ENCODE measurements at regions not wholly inside any gene's neighbourhood (a gene's known extent, or its start where the extent isn't known, plus 50 kb on each side); places are given as distances from the start of the nearest gene placed in this dataset.

- no peak for ATAC-seq
- TF ChIP-seq CSRNP3 (CRISPR knock-in tag; IDR thresholded peaks at IDR 0.05): no peak
- no peak for TF ChIP-seq ARNTL (CRISPR knock-in tag; IDR thresholded peaks at IDR 0.05; ENCODE audit: borderline replicate concordance, low read depth)
- TF ChIP-seq ZNF70 (CRISPR knock-in tag; IDR thresholded peaks at IDR 0.05): no peak
- TF ChIP-seq BACH2 (CRISPR knock-in tag; IDR thresholded peaks at IDR 0.05; ENCODE audit: borderline replicate concordance): no peak
Measured at GRCh38 chr1:38577937-38578270, 281.7 kb downstream of the RRAGC start.

GRCh38 chr1:38577385-38577784 lies 282.2 kb downstream of the RRAGC start:
- ATAC-seq: no peak
- TF ChIP-seq OSR1 (CRISPR knock-in tag; IDR thresholded peaks at IDR 0.05) (no peak), TOX (CRISPR knock-in tag; IDR thresholded peaks at IDR 0.05; ENCODE audit: borderline replicate concordance) (no peak), ZNF70 (CRISPR knock-in tag; IDR thresholded peaks at IDR 0.05) (no peak), ZC3H10 (CRISPR knock-in tag; IDR thresholded peaks at IDR 0.05) (no peak), TSHZ2 (CRISPR knock-in tag; IDR thresholded peaks at IDR 0.05) (no peak), RARB (CRISPR knock-in tag; IDR thresholded peaks at IDR 0.05) (no peak), BACH2 (CRISPR knock-in tag; IDR thresholded peaks at IDR 0.05; ENCODE audit: borderline replicate concordance) (no peak), PATZ1 (CRISPR knock-in tag; IDR thresholded peaks at IDR 0.05; ENCODE audit: borderline replicate concordance) (no peak), CSDC2 (CRISPR knock-in tag; IDR thresholded peaks at IDR 0.05) (no peak), ZFP30 (CRISPR knock-in tag; IDR thresholded peaks at IDR 0.05) (no peak), TCF4 (CRISPR knock-in tag; IDR thresholded peaks at IDR 0.05; ENCODE audit: borderline replicate concordance) (no peak), CREB5 (CRISPR knock-in tag; IDR thresholded peaks at IDR 0.05; ENCODE audit: low read depth) (no peak), ARNTL (CRISPR knock-in tag; IDR thresholded peaks at IDR 0.05; ENCODE audit: borderline replicate concordance, low read depth) (no peak), ZFP3 (CRISPR knock-in tag; IDR thresholded peaks at IDR 0.05) (no peak), PPARA (CRISPR knock-in tag; IDR thresholded peaks at IDR 0.05; ENCODE audit: borderline replicate concordance) (no peak), ISL1 (CRISPR knock-in tag; IDR thresholded peaks at IDR 0.05) (no peak)

GRCh38 chr1:38576241-38576640 lies 283.3 kb downstream of the RRAGC start:
- no peak for ATAC-seq
- TF ChIP-seq PPARA (CRISPR knock-in tag; IDR thresholded peaks at IDR 0.05; ENCODE audit: borderline replicate concordance) (no peak), ZFP30 (CRISPR knock-in tag; IDR thresholded peaks at IDR 0.05) (no peak), GLIS3 (CRISPR knock-in tag; IDR thresholded peaks at IDR 0.05) (no peak), OSR1 (CRISPR knock-in tag; IDR thresholded peaks at IDR 0.05) (no peak), ZC3H10 (CRISPR knock-in tag; IDR thresholded peaks at IDR 0.05) (no peak), ZNF8 (CRISPR knock-in tag; IDR thresholded peaks at IDR 0.05) (no peak), SNAI2 (CRISPR knock-in tag; IDR thresholded peaks at IDR 0.05) (no peak), POU6F1 (CRISPR knock-in tag; IDR thresholded peaks at IDR 0.05; ENCODE audit: borderline replicate concordance, low read depth) (no peak), TSHZ2 (CRISPR knock-in tag; IDR thresholded peaks at IDR 0.05) (no peak), CREB5 (CRISPR knock-in tag; IDR thresholded peaks at IDR 0.05; ENCODE audit: low read depth) (no peak), ZNF565 (CRISPR knock-in tag; conservative IDR thresholded peaks at IDR 0.05; ENCODE audit: low read depth) (no peak), ESRRG (CRISPR knock-in tag; IDR thresholded peaks at IDR 0.05) (no peak), BACH2 (CRISPR knock-in tag; IDR thresholded peaks at IDR 0.05; ENCODE audit: borderline replicate concordance) (no peak), ISL1 (CRISPR knock-in tag; IDR thresholded peaks at IDR 0.05) (no peak), ZFP3 (CRISPR knock-in tag; IDR thresholded peaks at IDR 0.05) (no peak), RARB (CRISPR knock-in tag; IDR thresholded peaks at IDR 0.05) (no peak), CSDC2 (CRISPR knock-in tag; IDR thresholded peaks at IDR 0.05) (no peak), TCF4 (CRISPR knock-in tag; IDR thresholded peaks at IDR 0.05; ENCODE audit: borderline replicate concordance) (no peak)

Measured in SK-N-SH treated with all-trans-retinoic acid at 6 μM for 48 hours (cell line).